HepG2 (cell line): ENCODE measurements at regions not wholly inside any gene's neighbourhood (a gene's known extent, or its start where the extent isn't known, plus 50 kb on each side); places are given as distances from the start of the nearest gene placed in this dataset.

ENCODE experiments used
- ATAC-seq: fragments of 200-7000 bp; cut with Tn5 transposase; 3 replicates; pipeline ENCODE4 v1.9.1; 2020; ENCODE audit warnings: mild to moderate bottlenecking, moderate library complexity
- BruUV-seq: library from RNA; stranded (reverse); fragments of 400-500 nt; replicated peaks from 2 replicates; lab custom pipeline; 2021; lab: Mats Ljungman, UMichigan
- CTCF ChIA-PET: fragments of 300-600 bp; formaldehyde crosslinking; extraction: SDS; loops from one replicate; lab custom pipeline; 2021; ENCODE audit warnings: low total read pairs, inconsistent platforms, low intra/inter-chr PET ratio; lab: Yijun Ruan, JAX
- POLR2A ChIA-PET: fragments of 350-600 bp; sonication (Branson Sonifier 250); formaldehyde crosslinking; loops from one replicate; lab custom pipeline; 2020; ENCODE audit warnings: antibody characterized with exemption, inconsistent platforms; lab: Yijun Ruan, JAX
- DNase-seq: peaks from one replicate; pipeline ENCODE4 v3.0.0-alpha.2; 2015; ENCODE audit warnings: low spot score
- FAIRE-seq: peaks from 3 replicates; lab custom pipeline; 2011; peaks lifted over from hg19 to GRCh38; lab: Jason Lieb, UNC
- H2AFZ ChIP-seq: one replicate; pipeline ENCODE4 v1.6.1; 2011; ENCODE audit warnings: low read length, inconsistent platforms
- H3K27ac ChIP-seq: fragments of 300-600 bp; 3 replicates; pipeline ENCODE4 v1.8.0; 2011; ENCODE audit warnings: mixed run types, mild to moderate bottlenecking, mixed read lengths, low read length, inconsistent platforms; ENCODE audit not compliant: insufficient read depth; ENCODE audit errors: extremely low read length
- H3K27me3 ChIP-seq, 2 experiments: fragments of 200-600 bp in 1 of 2; 2 replicates in 1 of 2; 3 replicates in 1 of 2; pipeline versions ENCODE4 v1.6.0 to v1.8.0; 2011; ENCODE audit warnings: low read length in 2 of 2, mild to moderate bottlenecking in 2 of 2, moderate library complexity in 2 of 2, inconsistent platforms in 1 of 2; ENCODE audit not compliant: insufficient read depth in 2 of 2, control insufficient read depth in 1 of 2
- H3K36me3 ChIP-seq, 2 experiments: fragments of 200-600 bp in 1 of 2; replicated peaks in 1 of 2; 2 replicates in 1 of 2; 3 replicates in 1 of 2; pipeline versions ENCODE4 v1.5.1 to v1.8.0; 2011; ENCODE audit warnings: low read length in 2 of 2, inconsistent platforms in 1 of 2; ENCODE audit not compliant: insufficient read depth in 2 of 2, control insufficient read depth in 1 of 2
- H3K4me1 ChIP-seq: 2 replicates; pipeline ENCODE4 v1.5.1; 2012; ENCODE audit warnings: low read length, inconsistent platforms; ENCODE audit not compliant: insufficient read depth
- H3K4me2 ChIP-seq: 2 replicates; pipeline ENCODE4 v1.6.0; 2011; ENCODE audit warnings: low read depth, low read length, inconsistent platforms
- H3K4me3 ChIP-seq, 3 experiments: fragments of 200-600 bp in 1 of 3; sonication (generic), shearing (Covaris generic) in 1 of 3; replicated peaks in 1 of 3; 2 replicates each; pipeline ENCODE4 v1.5.1; 2011 to 2016; ENCODE audit warnings: low read length in 3 of 3, inconsistent platforms in 2 of 3, low read depth in 2 of 3, mild to moderate bottlenecking in 2 of 3, control low read depth in 1 of 3, mixed read lengths in 1 of 3; ENCODE audit not compliant: insufficient read depth in 1 of 3
- H3K79me2 ChIP-seq: one replicate; pipeline ENCODE4 v1.6.1; 2011; ENCODE audit warnings: low read length, inconsistent platforms; ENCODE audit not compliant: insufficient read depth
- H3K9ac ChIP-seq: 2 replicates; pipeline ENCODE4 v1.6.0; 2011; ENCODE audit warnings: mild to moderate bottlenecking, low read depth, low read length, inconsistent platforms; ENCODE audit not compliant: insufficient read depth
- H3K9me3 ChIP-seq: 2 replicates; pipeline ENCODE4 v1.5.1; 2012; ENCODE audit warnings: mild to moderate bottlenecking, low read length
- H4K20me1 ChIP-seq: 2 replicates; pipeline ENCODE4 v1.6.0; 2011; ENCODE audit warnings: inconsistent platforms, mild to moderate bottlenecking, low read length, moderate library complexity; ENCODE audit not compliant: insufficient read depth
- EED ChIP-seq: sonication (generic); formaldehyde crosslinking; IDR thresholded peaks from 2 replicates; pipeline ENCODE4 v1.5.0; 2020; ENCODE audit warnings: mild to moderate bottlenecking, missing genetic modification reagents
- NFIB ChIP-seq: sonication (generic); formaldehyde crosslinking; IDR thresholded peaks from 2 replicates; pipeline ENCODE4 v1.9.0; 2021; ENCODE audit warnings: missing genetic modification reagents, mild to moderate bottlenecking, borderline replicate concordance
- PHB2 ChIP-seq: fragments of 450-650 bp; IDR thresholded peaks from 2 replicates; pipeline ENCODE4 v1.6.1; 2018; ENCODE audit not compliant: partially characterized antibody
- REPIN1 ChIP-seq: sonication (generic); formaldehyde crosslinking; IDR thresholded peaks from 2 replicates; pipeline ENCODE4 v1.8.0; 2022; ENCODE audit warnings: missing genetic modification reagents, low read depth, mild to moderate bottlenecking, borderline replicate concordance
- ZFP62 ChIP-seq: sonication (generic); formaldehyde crosslinking; IDR thresholded peaks from 2 replicates; pipeline ENCODE4 v1.4.0; 2020; ENCODE audit warnings: missing genetic modification reagents
- ZNF343 ChIP-seq: sonication (generic); formaldehyde crosslinking; IDR thresholded peaks from 2 replicates; pipeline ENCODE4 v1.4.0; 2020; ENCODE audit warnings: mild to moderate bottlenecking, missing genetic modification reagents
- ZNF484 ChIP-seq: sonication (generic); formaldehyde crosslinking; IDR thresholded peaks from 2 replicates; pipeline ENCODE4 v1.5.1; 2020; ENCODE audit warnings: mild to moderate bottlenecking, low read depth, missing genetic modification reagents, borderline replicate concordance
- ZNF543 ChIP-seq: sonication (generic); formaldehyde crosslinking; IDR thresholded peaks from 2 replicates; pipeline ENCODE4 v1.4.0; 2020; ENCODE audit warnings: mild to moderate bottlenecking, missing genetic modification reagents
- WGBS: methylation state at CpG from one replicate; pipeline ENCODE4 v1.1.6; 2017; ENCODE audit warnings: low lambda C conversion rate; 5-methylcytosine and 5-hydroxymethylcytosine counted together
- in situ Hi-C: cut with HindIII; loops from 2 replicates; pipeline ENCODE4 v1.10.0; 2017; ENCODE audit warnings: low pct_unique_long_range_greater_than_20kb; ENCODE audit not compliant: extremely low pct_ligation_motif_present
- intact Hi-C: fragments of 100-400 bp; cut with micrococcal nuclease; formaldehyde crosslinking; loops from one replicate; pipeline ENCODE4 v1.10.0; 2022; ENCODE audit not compliant: unreplicated experiment
- TF ChIP-seq, protein P1 (sequence below): sonication (generic); formaldehyde crosslinking; IDR thresholded peaks from one replicate; pipeline ENCODE4 v1.5.1; 2020; ENCODE audit warnings: mild to moderate bottlenecking, missing genetic modification reagents; ENCODE audit errors: not compliant biosample characterization
- TF ChIP-seq, protein P2 (sequence below): sonication (generic); formaldehyde crosslinking; IDR thresholded peaks from 2 replicates; pipeline ENCODE4 v1.5.0; 2020; ENCODE audit warnings: missing genetic modification reagents

DNA sequence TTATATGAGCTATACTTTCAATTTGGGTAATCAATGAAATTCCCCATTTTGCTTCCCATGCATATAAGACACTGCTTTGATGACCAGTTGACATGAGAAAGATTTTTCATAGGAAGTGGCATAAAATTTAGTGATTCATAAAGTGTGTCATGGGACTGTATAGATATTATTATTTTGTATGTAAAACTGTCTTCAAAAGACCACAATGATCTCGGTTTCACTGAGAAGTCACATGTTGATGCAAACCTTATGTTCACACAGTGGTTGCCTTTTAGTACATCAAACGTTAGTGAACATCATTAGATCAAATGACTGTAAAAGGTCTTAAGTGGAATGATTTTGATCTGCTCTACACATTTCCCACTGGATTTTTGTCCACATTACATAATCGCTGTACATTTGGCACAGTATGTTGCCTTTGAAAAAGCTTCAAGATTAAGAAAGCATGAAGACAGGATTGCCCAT, 349.2 kb upstream of the MEF2C start:
- DNase-seq (no peak), FAIRE-seq (no peak), ATAC-seq (no peak)
- 10% methylated on average over 3 of the region's 3 CpGs for WGBS
- intact Hi-C loops: no loop called here
- Histone ChIP-seq H3K4me3 (no peak overlapping the region), H2AFZ (no peak overlapping the region), H3K9me3 (peaks cover 21% of the 10 kb centered on the region), H3K27me3 (no peaks in the 10 kb centered on the region), H3K36me3 (no peaks in the 10 kb centered on the region), H3K79me2 (no peaks in the 10 kb centered on the region), H3K9ac (no peak overlapping the region), H4K20me1 (no peaks in the 10 kb centered on the region), H3K4me2 (no peak overlapping the region), H3K27ac (no peak overlapping the region), H3K4me1 (no peaks in the 10 kb centered on the region)
- ChIA-PET CTCF (no interaction called here), POLR2A (no interaction called here)
- BruUV-seq: no TSS peak
- no peak for TF ChIP-seq ZNF543 (CRISPR knock-in tag)
- in situ Hi-C loops: no loop called here

- no peaks in the 10 kb centered on the region for H3K79me2 ChIP-seq
- no peak overlapping the region for H2AFZ ChIP-seq
- H3K36me3 ChIP-seq: no peaks in the 10 kb centered on the region
- no peak overlapping the region for H3K9ac ChIP-seq
- in situ Hi-C loops (no loop called here), intact Hi-C loops (no loop called here)
- H3K4me3 ChIP-seq: no peak overlapping the region
- H3K4me2 ChIP-seq: no peak overlapping the region
- no peaks in the 10 kb centered on the region for H3K27me3 ChIP-seq
- ChIA-PET CTCF (no interaction called here), POLR2A (no interaction called here)
- H3K4me1 ChIP-seq: no peaks in the 10 kb centered on the region
- BruUV-seq: no TSS peak
- H3K27ac ChIP-seq: no peak overlapping the region
- no peak for FAIRE-seq
- ATAC-seq: no peak
- DNase-seq: no peak
- H3K9me3 ChIP-seq: peaks cover 21% of the 10 kb centered on the region
- WGBS: 29% methylated on average over 1 of the region's 2 CpGs
- no peaks in the 10 kb centered on the region for H4K20me1 ChIP-seq
- TF ChIP-seq PHB2: no peak
- no peak for TF ChIP-seq ZNF343
- no peak for TF ChIP-seq ZFP62 (CRISPR knock-in tag)
- TF ChIP-seq, protein P1, sequence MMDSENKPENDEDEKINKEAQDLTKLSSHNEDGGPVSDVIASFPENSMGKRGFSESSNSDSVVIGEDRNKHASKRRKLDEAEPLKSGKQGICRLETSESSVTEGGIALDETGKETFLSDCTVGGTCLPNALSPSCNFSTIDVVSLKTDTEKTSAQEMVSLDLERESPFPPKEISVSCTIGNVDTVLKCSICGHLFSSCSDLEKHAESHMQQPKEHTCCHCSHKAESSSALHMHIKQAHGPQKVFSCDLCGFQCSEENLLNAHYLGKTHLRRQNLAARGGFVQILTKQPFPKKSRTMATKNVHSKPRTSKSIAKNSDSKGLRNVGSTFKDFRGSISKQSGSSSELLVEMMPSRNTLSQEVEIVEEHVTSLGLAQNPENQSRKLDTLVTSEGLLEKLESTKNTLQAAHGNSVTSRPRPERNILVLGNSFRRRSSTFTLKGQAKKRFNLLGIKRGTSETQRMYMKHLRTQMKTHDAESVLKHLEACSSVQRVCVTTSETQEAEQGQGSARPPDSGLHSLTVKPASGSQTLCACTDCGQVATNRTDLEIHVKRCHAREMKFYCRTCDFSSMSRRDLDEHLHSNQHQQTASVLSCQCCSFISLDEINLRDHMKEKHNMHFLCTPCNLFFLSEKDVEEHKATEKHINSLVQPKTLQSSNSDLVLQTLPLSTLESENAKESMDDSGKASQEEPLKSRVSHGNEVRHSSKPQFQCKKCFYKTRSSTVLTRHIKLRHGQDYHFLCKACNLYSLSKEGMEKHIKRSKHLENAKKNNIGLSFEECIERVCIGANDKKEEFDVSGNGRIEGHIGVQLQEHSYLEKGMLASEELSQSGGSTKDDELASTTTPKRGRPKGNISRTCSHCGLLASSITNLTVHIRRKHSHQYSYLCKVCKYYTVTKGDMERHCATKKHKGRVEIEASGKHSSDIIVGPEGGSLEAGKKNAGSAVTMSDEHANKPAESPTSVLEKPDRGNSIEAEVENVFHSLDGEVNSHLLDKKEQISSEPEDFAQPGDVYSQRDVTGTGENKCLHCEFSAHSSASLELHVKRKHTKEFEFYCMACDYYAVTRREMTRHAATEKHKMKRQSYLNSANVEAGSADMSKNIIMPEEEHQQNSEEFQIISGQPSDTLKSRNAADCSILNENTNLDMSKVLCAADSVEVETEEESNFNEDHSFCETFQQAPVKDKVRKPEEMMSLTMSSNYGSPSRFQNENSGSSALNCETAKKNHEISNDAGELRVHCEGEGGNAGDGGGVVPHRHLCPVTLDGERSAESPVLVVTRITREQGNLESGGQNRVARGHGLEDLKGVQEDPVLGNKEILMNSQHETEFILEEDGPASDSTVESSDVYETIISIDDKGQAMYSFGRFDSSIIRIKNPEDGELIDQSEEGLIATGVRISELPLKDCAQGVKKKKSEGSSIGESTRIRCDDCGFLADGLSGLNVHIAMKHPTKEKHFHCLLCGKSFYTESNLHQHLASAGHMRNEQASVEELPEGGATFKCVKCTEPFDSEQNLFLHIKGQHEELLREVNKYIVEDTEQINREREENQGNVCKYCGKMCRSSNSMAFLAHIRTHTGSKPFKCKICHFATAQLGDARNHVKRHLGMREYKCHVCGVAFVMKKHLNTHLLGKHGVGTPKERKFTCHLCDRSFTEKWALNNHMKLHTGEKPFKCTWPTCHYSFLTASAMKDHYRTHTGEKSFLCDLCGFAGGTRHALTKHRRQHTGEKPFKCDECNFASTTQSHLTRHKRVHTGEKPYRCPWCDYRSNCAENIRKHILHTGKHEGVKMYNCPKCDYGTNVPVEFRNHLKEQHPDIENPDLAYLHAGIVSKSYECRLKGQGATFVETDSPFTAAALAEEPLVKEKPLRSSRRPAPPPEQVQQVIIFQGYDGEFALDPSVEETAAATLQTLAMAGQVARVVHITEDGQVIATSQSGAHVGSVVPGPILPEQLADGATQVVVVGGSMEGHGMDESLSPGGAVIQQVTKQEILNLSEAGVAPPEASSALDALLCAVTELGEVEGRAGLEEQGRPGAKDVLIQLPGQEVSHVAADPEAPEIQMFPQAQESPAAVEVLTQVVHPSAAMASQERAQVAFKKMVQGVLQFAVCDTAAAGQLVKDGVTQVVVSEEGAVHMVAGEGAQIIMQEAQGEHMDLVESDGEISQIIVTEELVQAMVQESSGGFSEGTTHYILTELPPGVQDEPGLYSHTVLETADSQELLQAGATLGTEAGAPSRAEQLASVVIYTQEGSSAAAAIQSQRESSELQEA (CRISPR knock-in tag): no peak
- no peak for TF ChIP-seq EED (CRISPR knock-in tag)
- no peak for TF ChIP-seq NFIB
- no peak for TF ChIP-seq REPIN1 (CRISPR knock-in tag)
- TF ChIP-seq, protein P2, sequence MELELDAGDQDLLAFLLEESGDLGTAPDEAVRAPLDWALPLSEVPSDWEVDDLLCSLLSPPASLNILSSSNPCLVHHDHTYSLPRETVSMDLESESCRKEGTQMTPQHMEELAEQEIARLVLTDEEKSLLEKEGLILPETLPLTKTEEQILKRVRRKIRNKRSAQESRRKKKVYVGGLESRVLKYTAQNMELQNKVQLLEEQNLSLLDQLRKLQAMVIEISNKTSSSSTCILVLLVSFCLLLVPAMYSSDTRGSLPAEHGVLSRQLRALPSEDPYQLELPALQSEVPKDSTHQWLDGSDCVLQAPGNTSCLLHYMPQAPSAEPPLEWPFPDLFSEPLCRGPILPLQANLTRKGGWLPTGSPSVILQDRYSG (CRISPR knock-in tag): no peak
- no peak for TF ChIP-seq ZNF484 (CRISPR knock-in tag)
Observed at GRCh38 chr5:89230178-89230577, 347.2 kb upstream of the MEF2C start.
